ENCODE measurements at regions not wholly inside any gene's neighbourhood (a gene's known extent, or its start where the extent isn't known, plus 50 kb on each side); places are given as distances from the start of the nearest gene placed in this dataset.
A peak's percentile ranks its signal among the peaks of the same experiment; 100 is the strongest.

GRCh38 chr22:46052801-46053562, 76.0 kb upstream of the WNT7B start:
- TF ChIP-seq GATA2 (IDR thresholded peaks at IDR 0.05; ENCODE audit: low read depth, low read length), result peak; percentile 20; the same call in 1 of the 2 replicates
- TF ChIP-seq GATA3 (IDR thresholded peaks at IDR 0.05; ENCODE audit: low read depth, low read length), result no peak

Data from SH-SY5Y (cell line).